VCaP (cell line): ENCODE measurements at regions not wholly inside any gene's neighbourhood (a gene's known extent, or its start where the extent isn't known, plus 50 kb on each side); places are given as distances from the start of the nearest gene placed in this dataset.

Experiments
- H3K27ac ChIP-seq: fragments of 450-650 bp; 2 replicates; pipeline ENCODE4 v1.5.1; 2017
- TF ChIP-seq, protein P1 (sequence below): fragments of 450-650 bp; conservative IDR thresholded peaks from 2 replicates; pipeline ENCODE4 v1.5.1; 2017; ENCODE audit warnings: mild to moderate bottlenecking, moderate library complexity

GRCh38 chr11:122343210-122343609, 227.2 kb upstream of the BLID start:
- TF ChIP-seq, protein P1, sequence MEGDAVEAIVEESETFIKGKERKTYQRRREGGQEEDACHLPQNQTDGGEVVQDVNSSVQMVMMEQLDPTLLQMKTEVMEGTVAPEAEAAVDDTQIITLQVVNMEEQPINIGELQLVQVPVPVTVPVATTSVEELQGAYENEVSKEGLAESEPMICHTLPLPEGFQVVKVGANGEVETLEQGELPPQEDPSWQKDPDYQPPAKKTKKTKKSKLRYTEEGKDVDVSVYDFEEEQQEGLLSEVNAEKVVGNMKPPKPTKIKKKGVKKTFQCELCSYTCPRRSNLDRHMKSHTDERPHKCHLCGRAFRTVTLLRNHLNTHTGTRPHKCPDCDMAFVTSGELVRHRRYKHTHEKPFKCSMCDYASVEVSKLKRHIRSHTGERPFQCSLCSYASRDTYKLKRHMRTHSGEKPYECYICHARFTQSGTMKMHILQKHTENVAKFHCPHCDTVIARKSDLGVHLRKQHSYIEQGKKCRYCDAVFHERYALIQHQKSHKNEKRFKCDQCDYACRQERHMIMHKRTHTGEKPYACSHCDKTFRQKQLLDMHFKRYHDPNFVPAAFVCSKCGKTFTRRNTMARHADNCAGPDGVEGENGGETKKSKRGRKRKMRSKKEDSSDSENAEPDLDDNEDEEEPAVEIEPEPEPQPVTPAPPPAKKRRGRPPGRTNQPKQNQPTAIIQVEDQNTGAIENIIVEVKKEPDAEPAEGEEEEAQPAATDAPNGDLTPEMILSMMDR, result no peak
- H3K27ac ChIP-seq, result no peak overlapping the region

DNA sequence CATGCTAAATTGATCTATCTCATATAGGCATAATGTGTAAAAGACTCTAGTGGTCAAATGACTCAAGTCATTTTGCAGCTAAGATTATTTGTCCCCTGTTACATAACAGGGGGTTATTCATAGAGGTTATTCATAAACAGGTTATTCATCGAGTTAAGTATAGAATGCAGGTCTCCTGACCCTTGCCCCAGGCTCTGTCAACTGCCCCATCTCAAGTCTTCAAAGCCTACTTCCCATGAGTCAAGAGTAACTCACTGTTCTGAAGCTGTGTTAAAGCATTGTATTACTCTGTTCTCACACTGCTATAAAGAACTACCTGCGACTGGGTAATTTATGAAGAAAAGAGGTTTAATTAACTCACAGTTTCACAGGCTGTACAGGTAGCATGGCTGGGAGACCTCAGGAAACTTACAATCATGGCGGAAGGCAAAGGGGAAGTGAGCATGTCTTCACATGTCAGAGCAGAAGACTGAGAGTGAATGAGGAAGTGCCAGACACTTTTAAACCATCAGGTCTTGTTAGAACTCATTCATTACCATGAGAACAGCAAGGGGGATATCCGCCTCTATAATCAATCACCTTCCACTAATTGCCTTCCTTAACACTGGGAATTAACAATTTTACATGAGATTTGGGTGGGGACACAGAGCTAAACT, 226.2 kb upstream of the BLID start:
- TF ChIP-seq, protein P1, result no peak
- no peak overlapping the region for H3K27ac ChIP-seq

DNA sequence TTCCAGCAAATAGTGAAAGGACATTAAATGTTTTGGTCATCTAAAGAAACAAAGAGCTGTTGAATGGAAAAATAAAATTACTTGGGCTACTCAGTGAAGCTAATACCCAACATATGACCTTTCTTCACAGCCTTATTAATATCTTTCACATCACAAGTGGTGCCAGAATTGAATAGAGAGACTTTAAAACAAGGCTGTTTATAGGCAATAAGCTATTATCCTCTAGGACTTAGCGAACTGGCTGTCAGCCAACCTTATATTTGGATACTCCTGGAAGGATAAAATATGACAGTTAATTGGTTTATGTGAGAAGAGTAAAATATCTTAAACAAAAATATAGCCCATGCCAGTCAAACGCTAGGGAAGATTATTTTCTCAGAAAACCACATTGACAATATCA, 225.5 kb upstream of the BLID start:
- H3K27ac ChIP-seq, result no peak overlapping the region
- TF ChIP-seq, protein P1, result no peak

DNA sequence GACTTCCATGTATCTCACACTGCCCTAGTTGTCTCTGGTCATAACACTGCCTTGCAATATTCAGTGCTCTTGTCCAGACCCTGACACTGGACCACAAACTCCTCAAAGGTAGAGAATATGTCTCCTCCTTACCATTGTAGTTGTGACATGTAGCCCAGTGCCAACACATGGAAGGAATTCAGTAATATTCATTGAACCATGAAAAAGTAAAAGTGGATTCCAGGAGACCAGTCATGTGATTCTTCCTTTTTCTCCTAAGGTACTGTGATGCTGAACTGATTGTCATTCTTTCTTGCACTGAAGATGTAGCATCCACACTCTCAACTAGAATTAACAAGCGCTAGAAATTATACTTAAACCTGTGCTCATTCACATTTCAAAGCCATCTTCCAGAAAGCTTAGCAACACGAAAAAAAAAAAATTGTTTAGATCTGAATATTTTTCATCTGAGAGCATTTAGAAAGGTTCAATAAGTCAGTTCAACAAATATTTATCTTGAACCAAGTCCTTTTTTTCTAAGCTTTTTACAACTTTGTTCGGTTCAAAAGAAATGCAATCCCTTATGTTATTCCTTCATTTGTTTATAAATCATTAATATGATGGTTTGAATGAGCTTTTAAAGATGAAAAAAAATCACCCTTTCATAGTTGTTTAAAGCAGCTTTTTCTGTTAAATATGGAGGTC, 224.7 kb upstream of the BLID start:
- no peak overlapping the region for H3K27ac ChIP-seq
- TF ChIP-seq, protein P1, result no peak

DNA sequence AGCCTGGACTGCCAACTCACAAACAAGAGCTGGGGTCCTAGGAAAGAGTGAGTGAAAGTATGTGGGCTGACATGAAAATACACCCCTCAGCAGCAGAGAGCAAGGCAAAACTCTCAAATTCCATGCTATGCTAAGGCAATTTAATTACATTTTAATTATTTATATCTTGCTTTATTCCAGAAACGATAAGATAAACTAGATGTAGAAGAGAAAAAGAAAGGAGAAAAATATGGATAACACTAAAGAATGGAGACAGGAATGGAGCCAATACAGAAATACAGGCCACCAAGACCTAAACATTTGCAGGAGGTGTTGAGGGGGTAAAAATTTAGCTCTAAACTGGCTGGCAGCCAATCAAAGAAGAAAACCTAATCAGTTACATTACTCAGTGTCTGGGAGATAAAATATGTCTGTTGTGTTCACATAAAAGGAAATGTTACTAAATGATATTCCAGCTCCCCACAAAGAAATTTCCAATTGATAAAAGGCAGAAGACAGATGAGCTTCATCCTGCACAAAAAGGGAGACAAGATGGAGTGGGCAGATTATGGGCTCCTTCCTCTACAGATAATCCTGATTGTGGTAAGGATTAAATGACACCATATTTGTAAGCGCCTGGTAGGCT, 223.5 kb upstream of the BLID start:
- TF ChIP-seq, protein P1, result no peak
- H3K27ac ChIP-seq, result no peak overlapping the region

GRCh38 chr11:122337704-122338103, 221.7 kb upstream of the BLID start:
- no peak overlapping the region for H3K27ac ChIP-seq
- TF ChIP-seq, protein P1, result no peak

DNA sequence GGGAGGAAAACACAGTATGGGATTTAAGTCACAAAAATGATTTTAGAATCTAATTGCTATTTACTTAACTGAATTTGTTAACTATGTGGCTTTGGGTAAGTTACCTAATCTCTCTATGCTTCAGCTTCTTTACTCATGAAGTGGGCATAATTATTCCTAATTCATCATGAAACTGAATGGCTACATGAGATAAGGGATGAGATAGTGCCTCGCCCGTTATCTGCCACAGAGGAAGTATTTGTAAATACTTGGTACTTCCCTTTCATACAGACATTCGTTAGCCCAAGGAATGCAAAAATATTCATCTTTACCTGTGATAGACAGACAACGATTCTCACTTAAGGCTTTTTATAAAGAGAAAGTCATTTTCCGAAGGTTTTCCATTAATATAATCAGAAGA, 221.2 kb upstream of the BLID start:
- TF ChIP-seq, protein P1, result no peak
- H3K27ac ChIP-seq, result no peak overlapping the region
